GM12874 (cell line): ENCODE measurements at regions not wholly inside any gene's neighbourhood (a gene's known extent, or its start where the extent isn't known, plus 50 kb on each side); places are given as distances from the start of the nearest gene placed in this dataset.

Source experiments
- TF ChIP-seq, protein P1 (sequence below): IDR thresholded peaks from 2 replicates; pipeline ENCODE4 v1.5.1; 2011; ENCODE audit warnings: low read depth, mild to moderate bottlenecking, control low read depth, low read length, moderate library complexity; ENCODE audit not compliant: insufficient read depth

GRCh38 chr12:45660330-45660729 is 69.2 kb upstream of the ARID2 start:
- TF ChIP-seq, protein P1, sequence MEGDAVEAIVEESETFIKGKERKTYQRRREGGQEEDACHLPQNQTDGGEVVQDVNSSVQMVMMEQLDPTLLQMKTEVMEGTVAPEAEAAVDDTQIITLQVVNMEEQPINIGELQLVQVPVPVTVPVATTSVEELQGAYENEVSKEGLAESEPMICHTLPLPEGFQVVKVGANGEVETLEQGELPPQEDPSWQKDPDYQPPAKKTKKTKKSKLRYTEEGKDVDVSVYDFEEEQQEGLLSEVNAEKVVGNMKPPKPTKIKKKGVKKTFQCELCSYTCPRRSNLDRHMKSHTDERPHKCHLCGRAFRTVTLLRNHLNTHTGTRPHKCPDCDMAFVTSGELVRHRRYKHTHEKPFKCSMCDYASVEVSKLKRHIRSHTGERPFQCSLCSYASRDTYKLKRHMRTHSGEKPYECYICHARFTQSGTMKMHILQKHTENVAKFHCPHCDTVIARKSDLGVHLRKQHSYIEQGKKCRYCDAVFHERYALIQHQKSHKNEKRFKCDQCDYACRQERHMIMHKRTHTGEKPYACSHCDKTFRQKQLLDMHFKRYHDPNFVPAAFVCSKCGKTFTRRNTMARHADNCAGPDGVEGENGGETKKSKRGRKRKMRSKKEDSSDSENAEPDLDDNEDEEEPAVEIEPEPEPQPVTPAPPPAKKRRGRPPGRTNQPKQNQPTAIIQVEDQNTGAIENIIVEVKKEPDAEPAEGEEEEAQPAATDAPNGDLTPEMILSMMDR: no peak

GRCh38 chr12:45663455-45663854 is 66.1 kb upstream of the ARID2 start:
- TF ChIP-seq, protein P1: no peak

GRCh38 chr12:45665941-45666340 is 63.6 kb upstream of the ARID2 start:
- TF ChIP-seq, protein P1: no peak

GRCh38 chr12:45666396-45666795 is 63.1 kb upstream of the ARID2 start:
- TF ChIP-seq, protein P1: no peak

GRCh38 chr12:45666816-45667215 is 62.7 kb upstream of the ARID2 start:
- TF ChIP-seq, protein P1: no peak

- TF ChIP-seq, protein P1: no peak
These were observed 61.7 kb upstream of the ARID2 start for GRCh38 chr12:45667761-45668160.

GRCh38 chr12:45668641-45669040 is 60.9 kb upstream of the ARID2 start:
- TF ChIP-seq, protein P1: no peak

DNA sequence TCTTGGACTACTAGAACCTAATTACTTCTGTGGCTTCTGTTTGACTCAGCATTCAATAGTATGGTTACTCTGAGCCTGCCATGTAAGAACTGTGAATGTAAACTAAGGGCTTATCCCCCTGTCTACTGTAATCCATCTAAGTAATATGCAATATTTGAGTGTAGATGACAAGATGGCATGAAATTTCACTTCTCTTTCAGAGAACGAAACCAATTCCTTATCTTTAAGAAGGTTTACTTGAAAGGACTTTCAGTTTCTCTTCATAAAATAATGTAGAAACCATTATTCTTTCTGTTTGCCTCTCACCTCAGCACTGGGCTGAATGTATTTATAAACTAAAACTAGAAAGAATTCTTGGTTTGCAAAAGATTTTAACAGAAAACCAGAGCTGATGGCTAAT is 60.4 kb upstream of the ARID2 start:
- TF ChIP-seq, protein P1: no peak
